GM12891 (cell line): ENCODE measurements at regions not wholly inside any gene's neighbourhood (a gene's known extent, or its start where the extent isn't known, plus 50 kb on each side); places are given as distances from the start of the nearest gene placed in this dataset.

Experiments used
- POLR2AphosphoS5 ChIP-seq: IDR thresholded peaks from 2 replicates; pipeline ENCODE4 v1.6.1; 2011; ENCODE audit warnings: low read depth, low read length, control low read depth
- TAF1 ChIP-seq: IDR thresholded peaks from 2 replicates; pipeline ENCODE4 v1.6.1; 2011; ENCODE audit warnings: low read depth, low read length, control low read depth

DNA sequence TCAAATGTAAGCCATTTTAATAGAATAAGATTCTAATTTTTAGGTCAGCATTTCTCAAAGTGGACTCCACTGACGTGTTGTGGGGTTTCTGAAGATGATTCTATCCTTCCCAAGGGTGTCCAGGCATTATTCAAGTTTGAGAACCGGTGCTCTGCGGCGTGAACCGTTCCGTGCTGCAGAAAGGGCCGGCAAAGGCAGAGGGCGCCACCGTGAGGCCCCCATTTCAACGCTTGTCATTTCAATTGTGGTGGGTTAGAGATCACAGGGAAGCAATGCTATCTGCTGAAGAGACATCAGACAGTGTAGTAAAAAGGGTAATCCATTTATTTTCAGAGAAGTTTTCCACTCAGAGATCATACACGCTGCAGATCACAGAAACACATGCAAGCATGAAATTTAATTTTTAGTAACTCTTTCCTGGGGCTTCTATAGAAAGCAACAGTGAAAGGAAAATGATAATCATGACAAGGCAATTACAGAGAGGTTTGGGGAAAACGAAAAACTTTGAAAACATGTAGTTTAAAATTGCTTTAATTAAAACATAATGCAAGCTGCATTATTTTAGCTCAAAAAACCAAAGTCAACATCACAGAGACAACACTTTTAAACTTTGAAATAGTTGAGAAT is 201.7 kb downstream of the EXOC5 start:
- no peak for TF ChIP-seq POLR2AphosphoS5
- no peak for TF ChIP-seq TAF1
